T-helper 1 cell treated with Interleukin-12 subunit alpha and Interleukin-12 subunit beta and Interleukin-4 antibody, amounts not matched to agents 30 μg/mL and 1 μg/mL, for 36 hours (primary cell): ENCODE measurements at regions not wholly inside any gene's neighbourhood (a gene's known extent, or its start where the extent isn't known, plus 50 kb on each side); places are given as distances from the start of the nearest gene placed in this dataset.

ENCODE experiments used
- H3K27ac Mint-ChIP-seq: one replicate; pipeline ENCODE4 v1.8.0; 2021; ENCODE audit warnings: mild to moderate bottlenecking, mixed read lengths
- H3K27me3 Mint-ChIP-seq: one replicate; pipeline ENCODE4 v1.8.0; 2021; ENCODE audit warnings: low read depth, mixed read lengths
- H3K36me3 Mint-ChIP-seq: one replicate; pipeline ENCODE4 v1.8.0; 2021; ENCODE audit warnings: low read depth, mixed read lengths
- H3K4me1 Mint-ChIP-seq: one replicate; pipeline ENCODE4 v1.8.0; 2021; ENCODE audit warnings: low read depth, mixed read lengths
- H3K4me3 Mint-ChIP-seq: one replicate; pipeline ENCODE4 v1.8.0; 2021; ENCODE audit warnings: mild to moderate bottlenecking, moderate library complexity, mixed read lengths
- H3K9me3 Mint-ChIP-seq: one replicate; pipeline ENCODE4 v1.8.0; 2021; ENCODE audit warnings: mixed read lengths

GRCh38 chr1:190708418-190709057 lies 230.9 kb upstream of the BRINP3 start:
- Mint-ChIP-seq H3K27me3 (no peaks in the 10 kb centered on the region), H3K27ac (no peak overlapping the region), H3K36me3 (no peaks in the 10 kb centered on the region), H3K4me3 (no peak overlapping the region), H3K4me1 (no peaks in the 10 kb centered on the region), H3K9me3 (peaks cover 12% of the 10 kb centered on the region)

GRCh38 chr1:190711069-190711468 lies 233.4 kb upstream of the BRINP3 start:
- H3K4me1 Mint-ChIP-seq = no peaks in the 10 kb centered on the region
- no peaks in the 10 kb centered on the region for H3K36me3 Mint-ChIP-seq
- no peak overlapping the region for H3K27ac Mint-ChIP-seq
- H3K27me3 Mint-ChIP-seq = no peaks in the 10 kb centered on the region
- no peak overlapping the region for H3K4me3 Mint-ChIP-seq
- H3K9me3 Mint-ChIP-seq = peaks cover 8% of the 10 kb centered on the region

- no peak overlapping the region for H3K27ac Mint-ChIP-seq
Observed at GRCh38 chr1:190717055-190717454, 239.4 kb upstream of the BRINP3 start.

GRCh38 chr1:190736971-190737590 lies 259.4 kb upstream of the BRINP3 start:
- no peaks in the 10 kb centered on the region for H3K4me1 Mint-ChIP-seq
- no peaks in the 10 kb centered on the region for H3K27me3 Mint-ChIP-seq
- H3K4me3 Mint-ChIP-seq = no peak overlapping the region
- no peak overlapping the region for H3K27ac Mint-ChIP-seq
- H3K36me3 Mint-ChIP-seq = no peaks in the 10 kb centered on the region
- no peaks in the 10 kb centered on the region for H3K9me3 Mint-ChIP-seq

More at GRCh38 chr1:190717055-190717454, 239.4 kb upstream of the BRINP3 start:
- Mint-ChIP-seq H3K9me3 (peaks cover 3% of the 10 kb centered on the region), H3K36me3 (no peaks in the 10 kb centered on the region), H3K4me3 (no peak overlapping the region), H3K4me1 (no peaks in the 10 kb centered on the region), H3K27me3 (no peaks in the 10 kb centered on the region)

- Mint-ChIP-seq H3K36me3 (no peaks in the 10 kb centered on the region), H3K4me3 (no peak overlapping the region), H3K27me3 (no peaks in the 10 kb centered on the region), H3K9me3 (no peaks in the 10 kb centered on the region), H3K4me1 (no peaks in the 10 kb centered on the region), H3K27ac (no peak overlapping the region)
Observed at GRCh38 chr1:190738317-190738716, 260.7 kb upstream of the BRINP3 start.

GRCh38 chr1:190739926-190740325 lies 262.3 kb upstream of the BRINP3 start:
- Mint-ChIP-seq H3K4me3 (no peak overlapping the region), H3K36me3 (no peaks in the 10 kb centered on the region), H3K27me3 (no peaks in the 10 kb centered on the region), H3K4me1 (no peaks in the 10 kb centered on the region), H3K9me3 (no peaks in the 10 kb centered on the region), H3K27ac (no peak overlapping the region)

GRCh38 chr1:190747704-190748103 lies 270.0 kb upstream of the BRINP3 start:
- Mint-ChIP-seq H3K27ac (no peak overlapping the region), H3K4me3 (no peak overlapping the region), H3K36me3 (no peaks in the 10 kb centered on the region), H3K4me1 (no peaks in the 10 kb centered on the region), H3K27me3 (no peaks in the 10 kb centered on the region), H3K9me3 (no peaks in the 10 kb centered on the region)

GRCh38 chr1:190752131-190752530 lies 274.5 kb upstream of the BRINP3 start:
- Mint-ChIP-seq H3K9me3 (no peaks in the 10 kb centered on the region), H3K4me3 (no peak overlapping the region), H3K27me3 (no peaks in the 10 kb centered on the region), H3K27ac (no peak overlapping the region), H3K36me3 (no peaks in the 10 kb centered on the region), H3K4me1 (no peaks in the 10 kb centered on the region)

GRCh38 chr1:190754666-190755065 lies 277.0 kb upstream of the BRINP3 start:
- no peak overlapping the region for H3K27ac Mint-ChIP-seq

GRCh38 chr1:190759807-190760206 lies 282.1 kb upstream of the BRINP3 start:
- Mint-ChIP-seq H3K27me3 (no peaks in the 10 kb centered on the region), H3K4me1 (no peaks in the 10 kb centered on the region), H3K4me3 (no peak overlapping the region), H3K27ac (no peak overlapping the region), H3K36me3 (no peaks in the 10 kb centered on the region), H3K9me3 (no peaks in the 10 kb centered on the region)

More at GRCh38 chr1:190754666-190755065, 277.0 kb upstream of the BRINP3 start:
- Mint-ChIP-seq H3K36me3 (no peaks in the 10 kb centered on the region), H3K9me3 (no peaks in the 10 kb centered on the region), H3K4me3 (no peak overlapping the region), H3K4me1 (no peaks in the 10 kb centered on the region), H3K27me3 (no peaks in the 10 kb centered on the region)

- no peaks in the 10 kb centered on the region for H3K27me3 Mint-ChIP-seq
- H3K4me1 Mint-ChIP-seq = no peaks in the 10 kb centered on the region
- H3K9me3 Mint-ChIP-seq = peaks cover 4% of the 10 kb centered on the region
- no peak overlapping the region for H3K4me3 Mint-ChIP-seq
- H3K36me3 Mint-ChIP-seq = no peaks in the 10 kb centered on the region
- no peak overlapping the region for H3K27ac Mint-ChIP-seq
Observed at GRCh38 chr1:190762325-190762724, 284.7 kb upstream of the BRINP3 start.

GRCh38 chr1:190792873-190793272 lies 315.2 kb upstream of the BRINP3 start:
- Mint-ChIP-seq H3K4me1 (no peaks in the 10 kb centered on the region), H3K27ac (no peak overlapping the region), H3K36me3 (no peaks in the 10 kb centered on the region), H3K27me3 (no peaks in the 10 kb centered on the region), H3K9me3 (peaks cover 9% of the 10 kb centered on the region), H3K4me3 (no peak overlapping the region)

GRCh38 chr1:190807629-190808028 lies 330.0 kb upstream of the BRINP3 start:
- H3K36me3 Mint-ChIP-seq = no peaks in the 10 kb centered on the region
- H3K27ac Mint-ChIP-seq = no peak overlapping the region
- H3K4me1 Mint-ChIP-seq = no peaks in the 10 kb centered on the region
- H3K9me3 Mint-ChIP-seq = peaks cover 31% of the 10 kb centered on the region
- no peak overlapping the region for H3K4me3 Mint-ChIP-seq
- H3K27me3 Mint-ChIP-seq = no peaks in the 10 kb centered on the region

GRCh38 chr1:190808035-190808434 lies 330.4 kb upstream of the BRINP3 start:
- Mint-ChIP-seq H3K4me3 (no peak overlapping the region), H3K4me1 (no peaks in the 10 kb centered on the region), H3K36me3 (no peaks in the 10 kb centered on the region), H3K27ac (no peak overlapping the region), H3K27me3 (no peaks in the 10 kb centered on the region), H3K9me3 (peaks cover 33% of the 10 kb centered on the region)

GRCh38 chr1:190809312-190809711 lies 331.6 kb upstream of the BRINP3 start:
- Mint-ChIP-seq H3K4me3 (no peak overlapping the region), H3K4me1 (no peaks in the 10 kb centered on the region), H3K27me3 (no peaks in the 10 kb centered on the region), H3K27ac (no peak overlapping the region), H3K9me3 (peaks cover 40% of the 10 kb centered on the region), H3K36me3 (no peaks in the 10 kb centered on the region)
